ENCODE measurements at regions not wholly inside any gene's neighbourhood (a gene's known extent, or its start where the extent isn't known, plus 50 kb on each side); places are given as distances from the start of the nearest gene placed in this dataset.
A peak's percentile ranks its signal among the peaks of the same experiment; 100 is the strongest.
"Not testable (repeated sequence)": the region's sequence is repeated elsewhere in the genome, so short reads cannot be mapped to it uniquely, and the experiment has no call there.

DNA sequence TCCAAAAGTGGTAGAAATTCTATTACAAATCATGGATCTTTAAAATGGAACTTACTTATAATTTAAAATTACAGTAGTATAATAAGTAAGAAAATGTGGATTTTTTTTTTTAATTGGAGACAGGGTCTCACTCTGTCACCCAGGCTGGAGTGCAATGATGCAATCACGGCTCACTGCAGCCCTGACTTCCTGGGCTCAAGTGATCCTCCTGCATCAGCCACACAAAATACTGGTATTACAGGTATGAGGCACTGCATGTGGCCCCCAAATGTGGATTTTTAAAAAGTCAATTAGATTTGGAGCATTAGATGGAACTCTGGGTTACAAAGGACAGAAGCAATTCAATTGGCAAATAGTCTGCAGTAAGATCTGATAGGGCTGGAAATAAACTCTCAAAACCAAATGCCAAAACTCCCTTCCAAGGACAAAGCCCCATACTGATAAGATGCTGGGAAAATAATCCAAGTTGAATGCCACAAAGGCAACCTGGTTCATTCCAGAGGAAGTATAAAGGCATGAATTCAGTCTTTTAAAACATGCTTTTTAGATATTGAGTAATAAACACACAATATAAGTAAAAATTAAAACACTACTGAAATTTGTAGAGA is 294.2 kb downstream of the ZNF248 start:
- DNase-seq = no peak

DNA sequence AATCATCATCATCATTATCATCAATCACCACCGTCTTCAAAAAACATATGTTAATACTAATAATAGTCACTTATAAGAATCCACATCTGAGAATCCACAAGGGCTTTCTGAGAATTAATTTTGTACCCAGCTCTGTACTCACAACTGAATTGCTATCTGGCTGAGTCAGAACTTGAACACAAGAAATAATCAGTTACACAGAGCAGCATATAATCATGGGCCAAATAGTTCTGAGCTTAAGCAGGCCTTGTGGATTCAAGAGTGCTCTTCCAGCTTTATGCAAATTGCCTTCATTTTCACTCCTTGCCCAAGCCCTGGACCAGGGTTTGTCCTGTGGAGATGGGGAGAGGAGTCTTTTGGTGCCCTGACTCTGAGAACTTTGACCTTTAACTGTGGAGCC is 304.5 kb downstream of the ZNF248 start:
- no peak for DNase-seq

DNA sequence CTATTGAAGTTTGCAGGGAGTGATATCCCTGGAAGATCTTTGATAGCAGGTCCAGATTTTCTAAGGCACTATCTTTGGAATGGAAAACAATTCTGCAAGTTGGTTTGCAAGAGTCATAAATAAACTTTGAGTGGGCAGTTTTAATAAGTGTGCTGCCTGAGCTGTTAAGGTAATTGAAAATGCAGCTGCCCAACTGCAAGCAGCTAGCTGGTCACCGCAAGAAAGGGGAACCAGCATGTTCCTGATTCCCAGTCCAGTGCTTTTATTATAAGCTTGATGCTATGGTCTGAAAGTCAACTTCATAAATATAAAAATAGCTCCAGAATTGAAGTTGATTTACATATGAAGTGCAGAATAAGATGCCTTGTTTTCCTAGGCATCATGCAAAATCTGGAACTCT is 308.4 kb downstream of the ZNF248 start:
- no peak for DNase-seq

DNA sequence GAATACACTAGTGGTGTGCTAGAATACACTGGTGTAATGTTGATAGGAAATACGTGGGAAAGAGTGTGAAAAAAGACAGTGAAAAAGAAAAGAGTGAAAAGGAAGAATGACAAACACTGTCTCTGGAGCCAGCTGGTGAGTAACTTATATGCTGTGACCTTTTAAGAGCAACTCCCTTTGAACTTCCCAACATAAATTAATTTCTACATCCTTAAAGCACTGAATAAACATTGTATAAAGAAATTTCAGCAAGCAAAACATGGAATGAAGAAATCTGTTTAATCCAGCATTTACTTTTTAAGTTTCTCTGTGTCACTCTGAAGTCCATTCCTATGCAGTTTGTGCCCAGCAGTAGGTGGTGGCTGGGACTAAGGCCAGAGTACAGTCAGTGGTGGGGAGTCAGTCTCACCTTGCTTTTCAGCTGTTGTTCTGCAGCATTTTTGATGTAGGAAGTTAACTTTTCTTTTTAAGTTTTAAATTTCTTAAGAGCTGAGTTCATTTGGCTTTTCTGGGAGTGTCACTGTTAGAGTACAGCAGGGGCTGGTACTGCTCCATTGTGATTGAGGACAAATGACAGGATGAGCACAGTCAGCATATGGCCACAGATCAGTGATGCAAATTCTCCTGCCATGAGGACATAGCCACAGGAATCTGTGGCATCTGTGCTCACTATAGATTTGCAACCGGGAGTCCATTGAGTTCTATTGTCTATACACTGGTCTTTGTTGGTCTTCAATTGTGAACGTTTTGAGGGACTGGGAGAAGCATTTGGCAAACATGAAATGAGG is 321.8 kb downstream of the ZNF248 start:
- DNase-seq = no peak

DNA sequence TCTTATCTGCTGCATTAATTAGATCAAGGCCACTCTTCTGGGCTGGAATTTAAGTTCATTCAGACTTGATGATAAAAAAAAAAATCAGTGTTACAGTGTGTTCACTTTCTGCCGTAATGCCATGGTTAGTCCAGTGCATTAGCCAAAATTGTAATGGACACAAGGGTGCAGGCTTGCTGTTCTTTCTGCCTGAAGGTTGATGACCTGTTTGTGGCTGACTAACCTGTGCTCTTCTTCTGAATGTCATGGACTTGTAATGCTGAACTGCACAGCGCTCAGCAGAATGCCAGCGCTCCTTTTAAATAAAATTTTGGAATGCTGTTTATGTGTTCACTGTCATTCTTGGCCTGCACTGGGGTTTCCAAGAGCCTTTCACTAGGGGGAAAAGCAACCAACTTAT is 323.2 kb downstream of the ZNF248 start:
- DNase-seq = no peak

DNA sequence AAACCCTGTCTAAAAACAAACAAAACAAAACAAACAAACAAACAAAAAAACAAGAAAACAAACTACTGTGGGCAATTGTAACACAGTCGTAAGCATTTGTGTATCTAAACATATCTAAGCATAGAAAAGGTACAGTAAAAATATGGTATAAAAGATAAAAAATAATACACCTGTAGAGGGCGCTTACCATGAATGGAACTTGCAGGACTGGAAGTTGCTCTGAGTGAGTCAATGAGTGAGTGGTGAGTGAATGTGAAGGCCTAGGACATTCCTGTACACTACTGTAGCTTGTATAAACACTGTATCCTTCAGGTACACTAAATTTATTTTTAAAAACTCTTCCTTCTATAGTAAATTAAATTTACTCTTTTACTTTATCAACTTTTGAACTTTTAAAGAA is 332.0 kb downstream of the ZNF248 start:
- not testable (repeated sequence) for DNase-seq

DNA sequence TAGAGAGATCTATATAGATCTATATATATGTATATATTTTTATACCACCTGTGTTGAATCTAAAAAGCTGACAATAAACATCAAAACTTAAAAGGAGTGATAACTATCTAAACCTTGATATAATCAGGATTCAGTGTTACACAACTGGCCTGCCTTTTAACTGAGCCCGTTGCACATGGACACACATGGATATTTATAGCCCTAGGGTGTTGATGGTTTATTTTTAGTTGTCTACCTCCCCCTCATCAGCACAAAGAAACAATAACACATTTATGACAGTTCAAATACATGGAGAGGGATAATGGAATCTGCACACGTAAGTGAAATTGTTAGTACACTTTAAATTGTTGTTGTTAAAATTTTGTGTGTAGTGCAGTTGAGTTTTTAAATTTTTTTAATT is 336.9 kb downstream of the ZNF248 start:
- DNase-seq = no peak

DNA sequence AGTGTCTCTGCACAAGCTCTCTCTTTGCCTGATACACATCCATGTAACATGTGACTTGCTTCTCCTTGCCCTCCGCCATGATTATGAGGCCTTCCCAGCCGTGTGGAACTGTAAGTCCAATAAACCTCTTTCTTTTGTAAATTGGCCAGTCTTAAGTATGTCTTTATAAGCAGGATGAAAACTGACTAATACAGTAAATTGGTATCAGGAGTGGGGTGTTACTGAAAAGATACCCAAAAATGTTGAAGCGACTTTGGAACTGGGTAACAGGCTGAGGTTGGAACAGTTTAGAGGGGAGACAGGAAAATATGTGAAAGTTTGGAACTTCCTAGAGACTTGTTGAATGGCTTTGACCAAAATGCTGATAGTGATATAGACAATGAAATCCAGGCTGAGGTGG is 346.9 kb downstream of the ZNF248 start:
- DNase-seq = not testable (repeated sequence)

DNA sequence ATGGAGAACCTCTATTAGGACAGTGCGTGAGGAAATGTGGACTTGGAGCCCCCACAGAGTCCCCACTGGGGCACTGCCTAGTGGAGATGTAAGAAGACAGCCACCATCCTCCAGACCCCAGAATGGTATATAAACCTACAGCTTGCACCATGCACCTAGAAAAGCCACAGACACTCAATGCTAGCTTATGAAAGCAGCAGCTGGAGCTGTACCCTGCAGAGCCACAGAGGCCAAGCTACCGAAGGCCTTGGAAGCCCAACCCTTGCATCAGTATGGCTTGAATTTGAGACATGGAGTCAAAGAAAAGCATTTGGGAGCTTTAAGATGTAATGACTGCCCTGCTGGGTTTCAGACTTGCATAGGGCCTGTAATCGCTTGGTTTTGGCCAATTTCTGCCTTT is 361.3 kb downstream of the ZNF248 start:
- no peak for DNase-seq

DNA sequence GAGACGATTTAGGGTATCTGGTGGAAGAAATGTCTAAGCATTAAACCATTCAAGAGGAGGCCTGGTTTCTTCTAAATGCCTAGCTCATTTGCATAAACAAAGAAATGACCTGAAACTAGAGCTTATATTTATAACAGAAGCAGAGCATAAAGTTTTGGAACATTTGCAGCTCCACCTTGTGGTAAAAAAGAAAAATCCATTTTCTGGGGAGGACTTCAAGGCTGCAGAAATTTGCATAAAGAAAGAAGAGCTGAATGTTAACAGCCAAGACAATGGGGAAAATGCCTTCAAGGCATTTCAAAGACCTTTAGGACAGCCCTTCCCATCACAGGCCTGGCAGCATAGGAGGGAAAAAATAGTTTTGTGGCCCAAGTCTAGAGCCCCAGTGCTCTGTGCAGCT is 362.0 kb downstream of the ZNF248 start:
- peak in 1 of 2 experiments; percentile 8 for DNase-seq

DNA sequence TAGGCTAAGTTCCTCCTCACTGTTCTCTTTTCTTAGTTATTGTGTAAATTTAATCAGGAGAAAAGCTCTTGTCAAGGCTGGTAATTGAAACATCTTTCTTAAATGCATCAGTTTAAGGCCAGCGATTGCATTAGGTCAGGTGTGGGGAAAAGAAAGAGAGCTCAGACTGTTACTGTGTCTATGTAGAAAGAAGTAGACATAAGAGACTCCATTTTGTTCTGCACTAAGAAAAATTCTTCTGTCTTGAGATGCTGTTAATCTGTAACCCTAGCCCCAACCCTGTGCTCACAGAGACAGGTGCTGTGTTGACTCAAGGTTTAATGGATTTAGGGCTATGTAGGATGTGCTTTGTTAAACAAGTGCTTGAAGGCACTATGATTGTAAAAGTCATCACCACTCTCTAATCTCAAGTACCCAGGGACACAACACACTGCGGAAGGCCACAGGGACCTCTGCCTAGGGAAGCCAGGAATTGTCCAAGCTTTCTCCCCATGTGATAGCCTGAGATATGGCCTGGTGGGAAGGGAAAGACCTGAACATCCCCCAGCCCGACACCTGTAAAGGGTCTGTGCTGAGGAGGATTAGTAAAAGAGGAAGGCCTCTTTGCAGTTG is 364.1 kb downstream of the ZNF248 start:
- DNase-seq = peak in 1 of 2 experiments; percentile 1

DNA sequence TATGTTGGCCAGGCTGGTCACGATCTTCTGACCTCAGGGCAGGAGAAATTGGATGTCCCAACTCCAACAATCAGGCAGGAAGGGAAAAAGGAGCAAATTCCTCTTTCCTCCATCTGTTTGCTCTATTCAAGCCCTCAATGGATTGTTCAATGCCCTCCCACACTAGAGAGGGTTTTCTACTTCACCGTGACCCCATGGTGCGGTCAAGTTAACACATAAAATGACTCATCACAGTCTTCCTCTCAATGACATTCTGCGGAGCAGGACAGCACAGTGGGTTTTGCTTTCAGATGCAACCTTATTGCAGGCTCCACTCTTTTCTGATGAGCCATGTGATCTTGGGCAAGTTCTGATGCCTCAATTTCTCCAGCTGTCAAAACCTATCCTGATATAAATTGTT is 364.9 kb downstream of the ANKRD30A start:
- no peak for DNase-seq

DNA sequence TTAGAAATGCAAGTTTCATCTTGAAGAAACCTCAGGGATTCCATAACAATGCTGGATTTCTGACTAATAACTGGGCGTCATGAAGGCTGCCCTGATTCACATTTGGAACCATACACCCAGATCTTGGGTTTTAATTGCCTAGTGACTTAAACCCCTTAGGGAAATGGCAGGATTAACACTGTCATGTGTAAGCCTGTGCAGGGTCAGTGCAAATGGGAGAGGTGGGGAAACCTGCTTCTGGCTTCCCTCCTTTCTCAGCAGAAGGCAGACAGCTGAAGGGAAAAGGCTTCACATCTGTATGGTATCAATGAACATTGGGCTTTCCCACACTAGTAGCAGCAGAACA is 364.2 kb downstream of the ANKRD30A start:
- DNase-seq = peak in 1 of 2 experiments; percentile 5

DNA sequence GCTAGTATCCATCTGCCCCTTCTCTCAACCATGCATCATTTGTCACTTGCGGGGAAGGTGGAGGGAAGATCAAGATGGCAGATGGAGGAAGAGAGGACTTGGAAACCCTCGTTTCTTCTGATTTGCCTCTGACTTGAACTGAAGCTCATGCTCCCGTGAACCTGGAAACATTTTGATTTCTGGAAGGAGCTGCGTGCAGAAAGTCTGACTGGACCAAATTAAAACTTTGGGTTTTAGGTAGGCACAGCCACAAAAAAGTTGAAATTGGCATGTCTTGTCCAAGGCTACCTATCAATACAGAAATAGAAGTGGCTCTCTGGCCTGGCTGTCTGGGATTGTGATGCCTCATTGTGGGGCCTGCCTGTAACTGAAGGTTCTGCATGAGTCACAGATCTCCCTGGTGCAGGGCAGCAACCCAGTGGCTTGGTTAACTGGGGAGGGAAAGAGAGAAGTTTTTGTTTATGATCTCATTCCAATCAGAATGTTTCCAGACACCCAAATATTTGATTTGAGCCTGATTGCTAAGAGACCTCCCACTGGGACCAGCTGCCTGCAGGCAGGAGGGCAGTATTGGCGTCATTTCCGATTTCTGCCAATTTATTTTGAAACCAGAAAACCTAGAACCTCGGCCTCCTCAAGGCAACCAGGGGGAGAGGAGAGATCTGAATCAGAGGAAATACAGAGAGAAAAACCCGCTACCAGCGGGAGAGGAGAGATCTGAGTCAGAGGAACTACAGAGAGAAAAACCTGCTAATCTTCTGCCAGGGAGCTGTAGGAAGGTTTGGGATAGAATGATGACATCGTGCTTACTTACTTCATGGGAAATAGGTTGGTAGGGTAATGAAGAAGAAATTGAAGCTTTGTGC is 363.6 kb downstream of the ANKRD30A start:
- DNase-seq = no peak

DNA sequence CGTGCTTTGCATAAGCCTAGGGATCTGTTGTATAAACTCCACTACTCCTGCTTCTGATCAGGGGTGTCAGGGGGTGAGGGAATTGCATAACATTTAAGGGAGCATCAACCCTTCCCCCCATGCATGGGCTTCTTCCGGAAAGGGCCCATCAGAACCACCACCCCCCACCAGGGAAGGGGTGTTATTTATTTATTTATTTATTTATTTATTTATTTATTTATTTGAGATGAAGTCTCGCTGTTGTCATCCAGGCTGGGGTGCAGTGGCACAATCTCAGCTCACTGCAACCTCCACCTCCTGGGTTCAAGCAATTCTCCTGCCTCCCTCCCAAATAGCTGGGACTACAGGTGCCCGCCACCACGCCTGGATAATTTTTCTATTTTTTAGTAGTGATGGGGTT is 355.2 kb downstream of the ANKRD30A start:
- not testable (repeated sequence) for DNase-seq

DNA sequence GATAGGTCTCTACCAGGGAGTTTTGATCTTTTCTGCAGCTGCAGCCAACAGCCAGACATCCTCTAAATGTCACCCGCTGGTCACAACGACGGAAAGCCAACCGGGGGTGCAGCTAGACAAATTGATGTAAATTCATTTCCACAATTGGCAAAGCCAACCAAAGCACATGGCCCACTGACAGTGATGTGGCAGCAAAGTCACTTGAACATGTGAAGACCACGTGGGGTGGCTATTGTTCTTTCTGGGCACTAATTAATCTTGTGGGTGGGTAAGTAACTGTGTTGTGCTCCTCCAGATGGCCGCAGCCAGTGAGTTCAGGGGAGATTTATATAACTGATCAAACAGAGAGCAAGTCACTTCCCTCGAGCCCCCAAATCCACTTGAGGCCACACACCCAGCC is 354.1 kb downstream of the ANKRD30A start:
- peak in 1 of 2 experiments; percentile 72 for DNase-seq

DNA sequence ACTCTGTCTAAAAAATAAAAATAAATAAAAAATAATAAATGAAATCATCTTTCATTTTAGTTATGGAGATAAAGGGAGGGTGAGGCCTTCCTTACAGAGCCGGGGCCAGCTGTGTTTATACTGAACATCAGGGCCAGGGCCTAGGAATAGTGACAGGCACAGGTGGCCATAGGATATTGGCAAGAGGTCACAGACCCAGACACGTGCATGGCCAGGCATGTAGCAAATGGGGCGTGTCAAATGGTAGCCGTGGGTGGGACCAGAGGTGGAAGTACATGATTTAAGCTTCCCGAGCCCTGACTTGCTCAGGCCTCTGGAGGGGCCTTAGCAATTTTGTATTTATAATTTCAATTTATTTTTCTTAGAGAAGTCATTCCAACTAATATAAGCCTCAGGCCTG is 353.0 kb downstream of the ANKRD30A start:
- DNase-seq = no peak

DNA sequence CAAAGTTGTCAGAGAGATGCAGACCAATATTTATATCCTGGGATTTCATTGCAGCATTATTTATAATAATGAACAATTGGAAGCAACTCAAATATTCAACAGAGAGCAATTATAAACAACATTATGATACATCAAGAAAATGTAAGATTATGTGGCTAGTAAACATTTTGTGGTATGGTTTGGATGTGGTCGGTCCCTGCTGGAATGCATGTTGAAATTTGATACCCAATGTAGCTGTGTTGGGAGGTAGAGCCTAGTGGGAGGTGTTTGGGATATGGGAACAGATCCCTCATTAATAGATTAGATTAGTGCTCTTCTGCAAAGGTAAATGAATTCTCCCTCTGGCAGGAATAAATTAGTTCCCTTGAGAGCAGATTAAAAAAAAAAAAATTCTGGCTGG is 350.9 kb downstream of the ANKRD30A start:
- DNase-seq = peak; percentile 1 to 31

DNA sequence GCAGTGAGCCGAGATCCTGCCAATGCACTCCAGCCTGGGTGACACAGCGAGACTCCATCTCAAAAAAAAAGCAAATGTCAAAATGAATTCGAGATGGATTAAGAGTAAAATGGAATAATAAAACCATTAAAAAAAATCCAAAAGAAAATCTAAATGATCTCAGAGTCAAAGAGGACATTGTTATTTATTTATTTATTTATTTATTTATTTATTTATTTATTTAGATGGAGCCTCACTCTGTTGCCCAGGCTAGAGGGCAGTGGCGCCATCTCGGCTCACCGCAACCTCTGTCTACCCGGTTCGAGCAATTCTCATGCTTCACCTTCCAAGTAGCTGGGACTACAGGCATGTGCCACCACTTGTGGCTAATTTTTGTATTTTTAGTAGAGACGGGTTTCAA is 349.2 kb downstream of the ANKRD30A start:
- no peak for DNase-seq

DNA sequence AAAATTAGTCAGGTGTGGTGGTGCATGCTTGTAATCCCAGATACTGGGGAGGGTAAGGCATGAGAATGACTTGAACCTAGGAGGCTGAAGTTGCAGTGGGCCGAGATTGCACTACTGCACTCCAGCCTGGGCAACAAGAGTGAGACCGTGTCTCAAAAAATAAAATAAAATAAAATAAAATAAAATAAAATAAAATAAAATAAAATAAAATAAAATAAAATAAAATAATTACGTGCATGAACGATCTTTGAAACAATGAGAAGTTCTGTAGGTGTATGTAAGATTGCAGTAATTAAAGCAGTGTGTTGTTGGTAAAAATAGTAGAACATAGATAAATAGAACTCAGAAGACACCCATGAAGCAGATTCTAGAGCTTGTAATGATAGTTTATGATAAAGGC is 348.5 kb downstream of the ANKRD30A start:
- no peak for DNase-seq

DNA sequence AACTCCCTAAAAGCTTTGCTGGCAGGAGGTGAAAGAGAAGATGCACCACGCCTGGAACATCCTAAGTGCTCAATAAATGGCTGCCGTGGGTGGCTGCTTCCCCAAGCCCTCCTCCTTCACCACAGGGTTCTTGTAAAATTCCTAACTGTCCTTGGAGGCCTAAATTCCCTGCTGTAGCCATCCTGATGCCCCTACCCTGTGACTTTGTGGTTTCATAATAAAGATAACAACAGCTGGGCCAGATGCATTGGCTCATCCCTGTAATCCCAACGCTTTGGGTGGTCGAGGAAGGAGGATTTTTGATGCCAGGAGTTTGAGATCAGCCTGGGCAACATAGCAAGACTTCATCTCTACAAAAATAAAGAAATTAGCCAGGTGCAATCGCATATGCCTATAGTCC is 341.8 kb downstream of the ANKRD30A start:
- no peak for DNase-seq

DNA sequence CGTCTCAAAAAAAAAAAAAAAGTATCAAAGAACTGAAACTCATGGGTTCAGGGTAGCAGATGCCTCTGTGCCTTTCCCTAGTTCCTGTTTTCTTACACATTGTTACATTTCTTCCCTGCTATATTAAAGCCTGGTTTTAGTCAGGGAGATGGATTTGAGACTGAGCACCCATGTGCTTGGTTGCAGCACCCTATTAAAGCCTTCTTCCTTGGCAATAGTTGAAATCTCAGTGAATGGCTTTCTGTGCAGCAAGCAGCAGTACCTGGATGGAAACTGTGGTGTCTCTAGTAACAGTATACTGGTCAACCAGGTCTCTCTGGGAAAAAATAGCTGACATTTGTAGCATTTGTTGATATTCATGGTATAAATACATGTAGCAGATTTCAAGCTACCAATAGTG is 331.1 kb downstream of the ANKRD30A start:
- no peak for DNase-seq

DNA sequence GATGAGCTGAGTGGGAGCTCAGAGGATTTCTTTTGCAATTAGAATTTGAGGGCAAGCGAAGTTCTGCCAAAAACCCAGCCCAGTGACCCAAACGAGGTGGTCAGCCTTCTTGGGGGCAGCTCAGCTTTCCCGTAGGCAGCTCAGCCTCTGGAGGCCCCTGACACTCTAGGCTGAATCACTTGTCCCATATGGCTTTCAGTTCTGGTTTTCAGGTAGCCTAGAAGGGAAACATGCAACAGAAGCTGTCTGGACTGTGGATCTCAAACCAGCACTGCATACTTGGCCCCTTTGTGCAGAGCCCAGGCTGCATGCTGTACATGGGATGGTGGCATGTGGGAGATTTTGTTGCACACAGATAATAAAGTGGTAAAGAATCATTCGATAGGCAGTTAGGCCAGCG is 322.8 kb downstream of the ANKRD30A start:
- DNase-seq = no peak

DNA sequence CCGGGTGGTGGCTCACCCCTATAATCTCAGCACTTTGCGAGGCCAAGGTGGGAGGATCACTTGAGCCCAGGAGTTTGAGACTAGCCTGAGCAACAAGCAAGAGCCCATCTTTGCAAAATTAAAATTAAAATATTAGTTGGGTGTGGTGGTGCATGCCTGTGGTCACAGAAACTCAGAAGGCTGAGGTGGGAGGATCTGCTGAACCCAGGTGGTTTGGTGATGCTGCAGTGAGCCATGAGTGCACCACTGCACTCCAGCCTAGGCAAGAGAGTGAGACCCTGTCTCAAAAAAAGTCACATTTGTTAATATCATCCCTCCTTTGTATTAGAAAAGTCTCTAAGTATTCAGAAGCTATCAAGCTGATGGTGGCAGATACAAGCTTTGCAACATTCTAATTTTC is 317.5 kb downstream of the ANKRD30A start:
- no peak for DNase-seq

Measured in NCI-H524 (cell line).